OCI-LY3 (cell line): ENCODE measurements at regions not wholly inside any gene's neighbourhood (a gene's known extent, or its start where the extent isn't known, plus 50 kb on each side); places are given as distances from the start of the nearest gene placed in this dataset.

Experiments
- H2AFZ ChIP-seq: fragments of 200-600, 300-600 bp; shearing (Covaris generic); 2 replicates; pipeline ENCODE4 v1.6.0; 2014; ENCODE audit warnings: antibody characterized with exemption, low read depth, low read length
- H3K27ac ChIP-seq: fragments of 200-600, 300-600 bp; sonication (generic); 2 replicates; pipeline ENCODE4 v1.5.1; 2014; ENCODE audit warnings: mild to moderate bottlenecking, low read length, moderate library complexity, mixed read lengths
- H3K27me3 ChIP-seq: fragments of 200-600, 300-600 bp; sonication (generic); 2 replicates; pipeline ENCODE4 v1.6.1; 2014; ENCODE audit warnings: low read depth, low read length, mixed read lengths
- H3K36me3 ChIP-seq: fragments of 200-600, 300-600 bp; sonication (generic); replicated peaks from 2 replicates; pipeline ENCODE3; 2014; ENCODE audit warnings: low read depth, low read length, mixed read lengths
- H3K4me1 ChIP-seq: fragments of 300-600, 200-600 bp; sonication (generic); 2 replicates; pipeline ENCODE4 v1.6.1; 2014; ENCODE audit warnings: low read length, mixed read lengths
- H3K4me2 ChIP-seq: fragments of 200-600, 300-600 bp; sonication (generic); 2 replicates; pipeline ENCODE4 v1.6.1; 2014; ENCODE audit warnings: low read length, mixed read lengths
- H3K4me3 ChIP-seq: fragments of 300-600, 200-600 bp; sonication (generic); 2 replicates; pipeline ENCODE4 v1.5.1; 2014; ENCODE audit warnings: antibody characterized with exemption, mild to moderate bottlenecking, low read length, moderate library complexity
- H3K79me2 ChIP-seq: fragments of 300-600, 200-600 bp; shearing (Covaris generic); 2 replicates; pipeline ENCODE4 v1.6.1; 2014; ENCODE audit warnings: mild to moderate bottlenecking, low read length, mixed read lengths
- H3K9ac ChIP-seq: fragments of 300-600, 200-600 bp; shearing (Covaris generic); 2 replicates; pipeline ENCODE4 v1.6.0; 2014; ENCODE audit warnings: mild to moderate bottlenecking, low read length, moderate library complexity
- H3K9me3 ChIP-seq: fragments of 200-600, 300-600 bp; shearing (Covaris generic); 2 replicates; pipeline ENCODE4 v1.6.1; 2014; ENCODE audit warnings: low read length, mixed read lengths; ENCODE audit not compliant: insufficient read depth
- H4K20me1 ChIP-seq: fragments of 200-600, 300-600 bp; sonication (generic); 2 replicates; pipeline ENCODE4 v1.6.1; 2016; ENCODE audit warnings: low read length, mixed read lengths; ENCODE audit not compliant: insufficient read depth
- EZH2phosphoT487 ChIP-seq: fragments of 200-600 bp; shearing (Covaris generic); IDR thresholded peaks from 2 replicates; pipeline ENCODE4 v1.6.1; 2018; ENCODE audit warnings: antibody characterized with exemption, mixed run types, low read depth
- TF ChIP-seq, protein P1 (sequence below): fragments of 200-600, 300-600 bp; sonication (generic); IDR thresholded peaks from 2 replicates; pipeline ENCODE4 v1.5.1; 2014; ENCODE audit warnings: antibody characterized with exemption, low read length, low read depth

DNA sequence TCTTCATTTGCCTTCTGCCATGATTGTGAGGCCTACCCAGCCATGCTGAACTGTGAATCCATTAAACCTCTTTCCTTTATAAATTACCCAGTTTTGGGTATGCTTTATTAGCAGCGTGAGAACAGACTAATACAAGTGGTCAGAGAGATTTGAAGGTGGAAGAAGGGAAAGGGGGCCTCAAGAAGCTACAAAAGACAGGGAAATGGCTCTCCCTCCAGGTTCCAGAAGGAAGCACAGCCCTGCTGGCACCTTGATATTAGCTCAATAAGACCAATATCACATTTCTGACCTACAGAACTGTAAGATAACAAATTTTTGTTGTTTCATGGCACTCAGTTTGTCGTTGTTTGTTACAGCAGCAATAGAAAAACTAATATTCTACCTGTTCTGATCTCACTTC lies 536.5 kb upstream of the MARCKS start:
- no peak overlapping the region for H3K27ac ChIP-seq
- no peaks in the 10 kb centered on the region for H3K79me2 ChIP-seq
- no peak overlapping the region for H3K4me3 ChIP-seq
- no peaks in the 10 kb centered on the region for H4K20me1 ChIP-seq
- no peak for TF ChIP-seq EZH2phosphoT487
- TF ChIP-seq, protein P1, sequence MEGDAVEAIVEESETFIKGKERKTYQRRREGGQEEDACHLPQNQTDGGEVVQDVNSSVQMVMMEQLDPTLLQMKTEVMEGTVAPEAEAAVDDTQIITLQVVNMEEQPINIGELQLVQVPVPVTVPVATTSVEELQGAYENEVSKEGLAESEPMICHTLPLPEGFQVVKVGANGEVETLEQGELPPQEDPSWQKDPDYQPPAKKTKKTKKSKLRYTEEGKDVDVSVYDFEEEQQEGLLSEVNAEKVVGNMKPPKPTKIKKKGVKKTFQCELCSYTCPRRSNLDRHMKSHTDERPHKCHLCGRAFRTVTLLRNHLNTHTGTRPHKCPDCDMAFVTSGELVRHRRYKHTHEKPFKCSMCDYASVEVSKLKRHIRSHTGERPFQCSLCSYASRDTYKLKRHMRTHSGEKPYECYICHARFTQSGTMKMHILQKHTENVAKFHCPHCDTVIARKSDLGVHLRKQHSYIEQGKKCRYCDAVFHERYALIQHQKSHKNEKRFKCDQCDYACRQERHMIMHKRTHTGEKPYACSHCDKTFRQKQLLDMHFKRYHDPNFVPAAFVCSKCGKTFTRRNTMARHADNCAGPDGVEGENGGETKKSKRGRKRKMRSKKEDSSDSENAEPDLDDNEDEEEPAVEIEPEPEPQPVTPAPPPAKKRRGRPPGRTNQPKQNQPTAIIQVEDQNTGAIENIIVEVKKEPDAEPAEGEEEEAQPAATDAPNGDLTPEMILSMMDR, result no peak
- no peaks in the 10 kb centered on the region for H3K36me3 ChIP-seq
- no peaks in the 10 kb centered on the region for H3K4me1 ChIP-seq
- H3K4me2 ChIP-seq, result no peak overlapping the region
- no peaks in the 10 kb centered on the region for H3K9me3 ChIP-seq
- H3K27me3 ChIP-seq, result no peaks in the 10 kb centered on the region
- H3K9ac ChIP-seq, result no peak overlapping the region
- no peak overlapping the region for H2AFZ ChIP-seq

DNA sequence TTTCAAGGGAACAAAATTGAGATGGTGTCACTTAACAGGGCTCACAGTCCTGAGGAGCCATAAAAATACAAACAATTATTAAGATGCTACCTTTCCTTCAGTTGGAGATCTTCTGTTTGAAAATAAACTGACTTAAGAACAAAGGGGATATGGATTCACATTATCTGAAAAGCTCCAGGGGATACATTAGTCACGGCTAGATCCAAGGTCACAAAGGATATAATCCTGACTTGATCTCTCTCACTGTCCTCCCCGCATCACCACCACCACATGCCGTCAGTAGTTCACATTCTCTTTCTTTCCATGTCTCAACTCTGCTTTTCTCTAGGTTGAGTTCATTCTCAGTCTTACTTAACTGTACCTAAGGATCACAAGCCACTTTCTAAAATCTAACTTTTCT lies 530.4 kb upstream of the MARCKS start:
- Histone ChIP-seq H3K79me2 (no peaks in the 10 kb centered on the region), H3K4me2 (no peak overlapping the region), H4K20me1 (no peaks in the 10 kb centered on the region), H3K9me3 (no peaks in the 10 kb centered on the region), H3K9ac (no peak overlapping the region), H3K4me1 (no peaks in the 10 kb centered on the region), H3K4me3 (no peak overlapping the region), H3K27ac (no peak overlapping the region), H2AFZ (no peak overlapping the region), H3K36me3 (no peaks in the 10 kb centered on the region), H3K27me3 (no peaks in the 10 kb centered on the region)
- no peak for TF ChIP-seq EZH2phosphoT487
- TF ChIP-seq, protein P1, result no peak

DNA sequence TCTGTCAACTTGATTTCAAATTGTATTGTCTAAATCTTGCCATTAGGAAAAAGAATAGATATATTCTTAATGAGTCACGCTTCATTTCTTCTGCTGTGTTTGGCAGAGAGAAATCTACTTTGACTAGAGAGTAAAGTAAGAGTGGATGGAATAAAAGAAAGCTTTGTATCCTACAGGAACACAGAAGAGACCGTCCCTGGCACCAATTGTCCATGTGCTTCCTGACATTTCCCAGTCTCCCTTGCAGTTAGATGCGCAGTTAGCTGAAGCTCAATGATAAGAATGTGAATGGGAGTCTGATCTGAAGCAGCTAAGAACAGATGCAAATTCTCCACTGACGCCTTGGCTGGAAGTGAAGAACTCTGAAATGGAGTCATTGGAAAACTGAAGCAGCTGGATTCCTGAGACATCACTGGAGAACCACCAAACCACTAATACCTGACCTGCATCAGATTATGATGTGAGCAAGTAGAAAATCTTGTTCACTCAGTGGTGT lies 528.2 kb upstream of the MARCKS start:
- no peak overlapping the region for H3K4me2 ChIP-seq
- no peaks in the 10 kb centered on the region for H3K79me2 ChIP-seq
- no peak overlapping the region for H3K4me3 ChIP-seq
- H3K9ac ChIP-seq, result no peak overlapping the region
- H2AFZ ChIP-seq, result no peak overlapping the region
- no peaks in the 10 kb centered on the region for H4K20me1 ChIP-seq
- H3K4me1 ChIP-seq, result no peaks in the 10 kb centered on the region
- no peaks in the 10 kb centered on the region for H3K36me3 ChIP-seq
- no peaks in the 10 kb centered on the region for H3K9me3 ChIP-seq
- no peaks in the 10 kb centered on the region for H3K27me3 ChIP-seq
- H3K27ac ChIP-seq, result no peak overlapping the region
- TF ChIP-seq EZH2phosphoT487, result no peak
- TF ChIP-seq, protein P1, result no peak

DNA sequence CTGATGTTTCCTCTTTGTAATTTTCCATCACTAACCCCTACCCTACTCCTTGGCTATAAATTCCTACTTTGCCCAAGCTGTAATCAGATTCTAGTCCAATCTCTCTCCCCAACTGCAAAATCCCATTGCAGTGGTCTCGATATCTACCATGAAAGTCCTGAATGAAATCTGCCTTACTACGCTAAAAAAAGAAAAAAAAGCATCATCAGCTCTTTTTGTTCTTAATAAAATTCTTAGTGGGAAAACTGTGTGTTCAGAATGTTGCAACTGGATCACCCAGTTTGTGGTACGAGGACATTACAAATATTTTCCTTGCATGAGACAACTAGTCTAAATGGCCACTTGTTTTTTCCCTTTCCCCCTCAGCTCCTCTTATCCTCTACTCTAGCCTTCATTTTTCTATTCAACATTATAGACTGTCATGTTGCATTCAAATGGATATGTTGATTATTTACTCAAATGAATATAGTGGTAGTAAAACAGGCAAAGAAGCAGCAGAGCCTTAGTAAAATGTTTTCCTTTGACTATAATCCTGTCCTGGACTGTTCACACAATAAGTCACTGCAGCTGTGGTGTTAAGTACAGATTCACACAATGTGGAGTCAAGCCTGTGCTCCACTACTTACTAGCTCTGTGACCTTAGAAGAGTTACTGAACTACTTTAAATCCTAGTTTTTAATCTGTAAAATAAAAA lies 527.1 kb upstream of the MARCKS start:
- Histone ChIP-seq H3K36me3 (no peaks in the 10 kb centered on the region), H3K9me3 (no peaks in the 10 kb centered on the region), H3K4me1 (no peaks in the 10 kb centered on the region), H3K4me2 (no peak overlapping the region), H3K79me2 (no peaks in the 10 kb centered on the region), H2AFZ (no peak overlapping the region), H3K27ac (no peak overlapping the region), H3K9ac (no peak overlapping the region), H3K4me3 (no peak overlapping the region), H4K20me1 (no peaks in the 10 kb centered on the region), H3K27me3 (no peaks in the 10 kb centered on the region)
- TF ChIP-seq EZH2phosphoT487, result no peak
- TF ChIP-seq, protein P1, result no peak
